Glomerular visceral epithelial cell (primary cell): ENCODE measurements at regions not wholly inside any gene's neighbourhood (a gene's known extent, or its start where the extent isn't known, plus 50 kb on each side); places are given as distances from the start of the nearest gene placed in this dataset.

Experiments used
- DNase-seq: peaks from one replicate; pipeline ENCODE4 v3.0.0-alpha.2; 2016; ENCODE audit errors: extremely low spot score

GRCh38 chr2:226526716-226527115 lies 272.9 kb downstream of the IRS1 start:
- DNase-seq: no peak

- no peak for DNase-seq
Measured at GRCh38 chr2:226524381-226524843, 275.2 kb downstream of the IRS1 start.

GRCh38 chr2:226520723-226521122 lies 278.9 kb downstream of the IRS1 start:
- DNase-seq: no peak

GRCh38 chr2:226515344-226516055 lies 284.1 kb downstream of the IRS1 start:
- DNase-seq: no peak

- DNase-seq: peak; percentile 24
Measured at GRCh38 chr2:226514895-226515294, 284.7 kb downstream of the IRS1 start.

- DNase-seq: no peak
Measured at GRCh38 chr2:226511311-226511710, 288.3 kb downstream of the IRS1 start.

- DNase-seq: no peak
Measured at GRCh38 chr2:226508683-226509082, 290.9 kb downstream of the IRS1 start.

GRCh38 chr2:226508005-226508404 lies 291.6 kb downstream of the IRS1 start:
- no peak for DNase-seq

- DNase-seq: no peak
Measured at GRCh38 chr2:226497146-226497909, 302.3 kb downstream of the IRS1 start.

- no peak for DNase-seq
Measured at GRCh38 chr2:226496273-226496550, 303.4 kb downstream of the IRS1 start.

- DNase-seq: no peak
Measured at GRCh38 chr2:226495466-226496272, 304.0 kb downstream of the IRS1 start.

GRCh38 chr2:226491112-226491511 lies 308.5 kb downstream of the IRS1 start:
- no peak for DNase-seq

- peak; percentile 77 for DNase-seq
Measured at GRCh38 chr2:226489775-226490541, 309.7 kb downstream of the IRS1 start.

- no peak for DNase-seq
Measured at GRCh38 chr2:226488034-226488433, 311.6 kb downstream of the IRS1 start.

- DNase-seq: peak; percentile 36
Measured at GRCh38 chr2:226487573-226487972, 312.0 kb downstream of the IRS1 start.

GRCh38 chr2:226483745-226484619 lies 315.6 kb downstream of the IRS1 start:
- peak; percentile 63 for DNase-seq

GRCh38 chr2:226483143-226483542 lies 316.5 kb downstream of the IRS1 start:
- no peak for DNase-seq

GRCh38 chr2:226478109-226478809 lies 321.4 kb downstream of the IRS1 start:
- DNase-seq: peak; percentile 96

- DNase-seq: no peak
Measured at GRCh38 chr2:226477221-226478108, 322.2 kb downstream of the IRS1 start.
